Peyer's patch (tissue), 4 donors: ENCODE measurements at regions not wholly inside any gene's neighbourhood (a gene's known extent, or its start where the extent isn't known, plus 50 kb on each side); places are given as distances from the start of the nearest gene placed in this dataset.

Experiments used
- DNase-seq, 3 donors: peaks; one replicate each; pipeline ENCODE4 v3.0.0-alpha.2; 2017 to 2019
- H3K27ac ChIP-seq, 4 donors: fragments of 200-600 bp; sonication (generic); one replicate each; pipeline ENCODE4 v1.5.1; 2016 to 2019
- H3K27me3 ChIP-seq, 2 donors: fragments of 200-600 bp; sonication (generic); one replicate each; pipeline ENCODE4 v1.5.1; 2019
- H3K36me3 ChIP-seq, 3 donors: fragments of 200-600 bp; sonication (generic); one replicate each; pipeline ENCODE4 v1.5.1; 2016 to 2019
- H3K4me1 ChIP-seq, 4 donors: fragments of 200-600 bp; sonication (generic); one replicate each; pipeline ENCODE4 v1.5.1; 2016 to 2019
- H3K4me3 ChIP-seq, 4 donors: fragments of 200-600 bp; sonication (generic); 1 replicate in 3 of 4; 2 replicates in 1 of 4; pipeline ENCODE4 v1.5.1; 2016 to 2019; ENCODE audit warnings: mild to moderate bottlenecking in 1 of 4
- H3K9me3 ChIP-seq, 4 donors: fragments of 200-600 bp; sonication (generic); one replicate each; pipeline ENCODE4 v1.5.1; 2016 to 2019; ENCODE audit warnings: mild to moderate bottlenecking in 1 of 4
- CTCF ChIP-seq, 6 experiments: fragments of 450-650 bp in 4 of 6; fragments of 200-600 bp in 2 of 6; sonication (generic) in 1 of 6; IDR thresholded peaks; one replicate each; pipeline ENCODE4 v1.5.1; 2017 to 2019; ENCODE audit warnings: antibody characterized with exemption in 6 of 6, mild to moderate bottlenecking in 3 of 6, moderate library complexity in 1 of 6
- POLR2A ChIP-seq, 2 donors: fragments of 450-650 bp; IDR thresholded peaks; one replicate each; pipeline ENCODE4 v1.5.1; 2017; ENCODE audit warnings: antibody characterized with exemption in 2 of 2, mild to moderate bottlenecking in 2 of 2, moderate library complexity in 2 of 2

GRCh38 chr6:842141-842540 lies 149.2 kb upstream of the EXOC2 start:
- Histone ChIP-seq H3K36me3 (no peaks in the 10 kb centered on the region), H3K4me1 (no peaks in the 10 kb centered on the region), H3K4me3 (no peak overlapping the region), H3K27ac (peak overlapping the region in 1 of 4 donors; percentile 3), H3K27me3 (no peaks in the 10 kb centered on the region), H3K9me3 (no peaks in the 10 kb centered on the region)
- no peak for DNase-seq
- TF ChIP-seq POLR2A (IDR thresholded peaks at IDR 0.05) = no peak
- no peak for TF ChIP-seq CTCF (IDR thresholded peaks at IDR 0.05)

- Histone ChIP-seq H3K36me3 (no peaks in the 10 kb centered on the region), H3K27ac (peak overlapping the region in 1 of 4 donors; percentile 3)
- no peak for DNase-seq
Observed at GRCh38 chr6:841569-841968, 148.6 kb upstream of the EXOC2 start.

GRCh38 chr6:839201-839600 lies 146.3 kb upstream of the EXOC2 start:
- Histone ChIP-seq H3K4me1 (no peaks in the 10 kb centered on the region), H3K36me3 (no peaks in the 10 kb centered on the region), H3K27me3 (no peaks in the 10 kb centered on the region), H3K9me3 (no peaks in the 10 kb centered on the region), H3K27ac (no peak overlapping the region), H3K4me3 (no peak overlapping the region)
- DNase-seq = no peak
- TF ChIP-seq CTCF (IDR thresholded peaks at IDR 0.05) (no peak), POLR2A (IDR thresholded peaks at IDR 0.05) (no peak)

More at GRCh38 chr6:841569-841968, 148.6 kb upstream of the EXOC2 start:
- no peaks in the 10 kb centered on the region for H3K9me3 ChIP-seq
- no peak overlapping the region for H3K4me3 ChIP-seq
- no peaks in the 10 kb centered on the region for H3K4me1 ChIP-seq
- no peaks in the 10 kb centered on the region for H3K27me3 ChIP-seq
- TF ChIP-seq POLR2A (IDR thresholded peaks at IDR 0.05) = no peak
- TF ChIP-seq CTCF (IDR thresholded peaks at IDR 0.05) = no peak

- Histone ChIP-seq H3K4me1 (no peaks in the 10 kb centered on the region), H3K27ac (no peak overlapping the region), H3K9me3 (no peaks in the 10 kb centered on the region), H3K4me3 (no peak overlapping the region), H3K27me3 (no peaks in the 10 kb centered on the region), H3K36me3 (no peaks in the 10 kb centered on the region)
- TF ChIP-seq CTCF (IDR thresholded peaks at IDR 0.05) (no peak), POLR2A (IDR thresholded peaks at IDR 0.05) (no peak)
- DNase-seq = no peak
Observed at GRCh38 chr6:837380-837779, 144.4 kb upstream of the EXOC2 start.

- Histone ChIP-seq H3K4me3 (no peak overlapping the region), H3K9me3 (no peaks in the 10 kb centered on the region), H3K36me3 (no peaks in the 10 kb centered on the region), H3K4me1 (no peaks in the 10 kb centered on the region), H3K27me3 (no peaks in the 10 kb centered on the region), H3K27ac (no peak overlapping the region)
- TF ChIP-seq POLR2A (IDR thresholded peaks at IDR 0.05) = no peak
- no peak for TF ChIP-seq CTCF (IDR thresholded peaks at IDR 0.05)
- no peak for DNase-seq
Observed at GRCh38 chr6:836276-836853, 143.4 kb upstream of the EXOC2 start.
